Endothelial cell of hepatic sinusoid (primary cell): ENCODE measurements at regions not wholly inside any gene's neighbourhood (a gene's known extent, or its start where the extent isn't known, plus 50 kb on each side); places are given as distances from the start of the nearest gene placed in this dataset.
"Not testable (repeated sequence)": the region's sequence is repeated elsewhere in the genome, so short reads cannot be mapped to it uniquely, and the experiment has no call there.

Experiments
- in situ Hi-C: cut with HindIII; loops from 2 replicates; pipeline ENCODE4 v1.10.0; 2017; ENCODE audit warnings: low sequenced_read_pairs

DNA sequence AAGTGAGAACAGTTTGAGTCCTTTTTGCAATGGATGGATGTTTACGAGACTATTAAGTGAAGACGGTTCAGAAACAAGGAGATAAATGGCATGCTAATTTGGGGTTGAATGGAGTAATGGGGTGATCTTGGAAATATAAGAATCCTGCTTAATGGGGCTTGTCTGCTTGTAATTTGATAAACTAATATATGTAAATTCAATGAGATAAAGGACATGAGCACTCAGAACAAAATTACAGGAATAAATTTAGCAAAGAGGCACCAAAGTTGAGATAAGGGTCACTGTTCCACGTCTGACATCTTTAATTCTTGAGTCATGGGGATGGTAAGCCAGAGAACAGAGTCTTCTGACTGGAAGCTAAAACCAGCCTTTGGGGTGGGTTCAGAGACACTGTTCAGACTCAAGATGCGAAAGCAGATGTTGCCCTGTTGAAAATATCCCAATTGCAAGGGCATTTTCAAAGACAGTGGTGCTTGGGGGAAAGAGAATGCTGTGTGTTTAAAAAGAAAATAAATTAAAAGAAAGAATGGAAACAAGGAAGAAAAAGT is 67.8 kb upstream of the CHRNB4 start:
- in situ Hi-C loops = loop anchor here (5.0 kb wide), 1 partner anchor 71 kb away; no protein-coding TSS in a partner anchor

DNA sequence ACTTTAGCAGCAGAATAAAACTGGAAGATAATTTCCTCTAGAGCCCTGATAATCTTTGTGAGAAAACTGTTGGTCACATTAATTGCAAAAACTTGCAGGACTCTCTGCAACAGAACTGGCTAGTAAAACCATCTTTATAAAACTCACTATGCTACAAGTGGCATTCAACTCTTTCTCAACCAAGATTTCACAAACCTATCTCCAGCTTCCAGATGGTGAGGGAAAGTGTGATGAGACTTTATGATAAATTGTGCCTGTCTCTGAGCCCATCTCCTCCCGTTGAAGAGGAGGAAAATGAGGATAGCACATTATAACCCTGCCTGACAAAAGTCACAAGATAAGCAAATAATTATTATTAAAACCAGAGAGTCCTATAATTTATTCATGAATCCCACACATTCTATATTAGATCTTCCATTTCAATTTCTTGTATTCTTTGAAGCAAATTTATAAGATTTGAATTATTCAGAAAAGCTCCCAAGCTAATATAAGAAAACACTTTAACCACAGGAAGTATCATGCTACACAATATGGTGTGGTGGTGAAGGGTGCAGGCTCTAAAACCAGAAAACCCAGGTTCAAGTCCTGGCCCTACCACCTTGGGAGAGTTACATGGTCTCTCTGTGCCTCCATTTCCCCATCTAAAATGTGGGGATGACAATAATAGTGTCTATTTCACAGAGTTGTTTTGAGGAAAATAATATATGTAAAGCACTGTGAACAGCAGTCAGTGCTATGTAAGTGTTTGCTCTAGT is 65.6 kb upstream of the CHRNB4 start:
- in situ Hi-C loops = loop anchor here (5.0 kb wide), 1 partner anchor 69 kb away; no protein-coding TSS in a partner anchor

DNA sequence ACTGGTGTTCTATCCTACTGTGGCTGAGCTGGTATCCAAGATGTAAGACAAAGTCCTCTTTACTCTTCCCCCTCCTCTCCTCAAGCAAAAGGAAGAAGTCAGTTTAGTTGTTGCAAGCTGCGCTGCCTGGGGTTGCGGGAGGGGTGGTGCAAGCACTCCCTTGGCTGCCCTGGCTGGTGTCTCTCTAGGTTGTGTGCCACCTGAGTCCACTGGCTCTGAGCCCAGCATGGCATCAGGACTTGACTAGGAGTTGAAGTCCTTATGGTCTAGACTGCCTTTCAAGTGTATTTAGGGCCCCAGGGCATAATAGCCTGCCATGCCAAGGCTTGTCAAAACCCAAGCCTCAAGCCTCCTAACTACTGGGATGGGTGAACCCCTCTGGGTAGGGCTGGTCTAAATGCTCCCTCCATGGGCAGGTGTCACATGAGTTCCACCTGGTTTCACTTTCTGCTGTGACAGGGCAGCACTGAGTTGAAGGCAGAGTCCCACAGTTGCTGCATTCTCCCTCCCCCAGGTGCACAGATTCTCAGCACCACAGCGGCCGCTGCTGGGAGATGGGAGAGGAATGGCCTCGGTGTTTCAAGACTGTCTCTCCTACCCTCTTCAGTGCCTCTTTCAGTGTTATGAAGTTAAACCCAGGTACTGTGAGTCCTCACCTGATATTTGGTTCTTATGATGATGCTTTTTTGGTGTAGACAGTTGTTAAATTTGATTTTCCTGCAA is 62.5 kb upstream of the CHRNB4 start:
- in situ Hi-C loops = not testable (repeated sequence)

DNA sequence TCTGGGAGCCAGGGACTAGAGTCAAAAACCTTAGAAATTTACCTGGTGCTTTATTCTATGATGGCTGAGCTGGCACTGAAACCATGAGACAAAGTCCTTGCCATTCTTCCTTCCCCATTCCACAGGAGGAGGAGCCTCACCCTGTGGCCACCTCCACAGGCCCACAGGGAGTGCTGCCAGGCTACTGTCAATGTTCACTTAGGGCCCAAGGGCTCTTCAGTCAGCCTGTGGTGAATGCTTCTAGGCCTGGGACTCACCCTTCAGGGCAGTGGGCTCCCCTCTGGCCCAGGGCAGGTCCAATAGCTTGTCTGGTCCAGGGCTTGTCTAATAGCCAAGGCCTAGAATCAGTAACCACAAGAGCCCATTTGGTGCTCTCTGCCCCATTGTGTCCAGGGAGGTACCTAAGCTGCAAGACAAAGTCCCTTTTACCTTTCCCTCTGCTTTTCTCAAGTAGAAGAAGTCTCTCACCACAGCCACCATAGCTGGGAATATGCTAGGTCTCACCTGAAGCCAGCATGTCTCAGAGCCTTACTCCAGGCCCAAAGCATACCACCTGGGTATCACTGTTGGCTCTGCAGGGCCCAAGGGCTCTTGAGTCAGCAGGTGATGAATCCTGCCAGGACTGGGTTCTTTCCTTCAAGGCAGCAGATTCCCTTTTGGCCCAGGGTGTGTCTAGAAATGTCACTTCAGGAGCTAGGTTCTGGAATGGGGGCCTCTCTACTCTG is 61.8 kb upstream of the CHRNB4 start:
- in situ Hi-C loops = no loop called here

DNA sequence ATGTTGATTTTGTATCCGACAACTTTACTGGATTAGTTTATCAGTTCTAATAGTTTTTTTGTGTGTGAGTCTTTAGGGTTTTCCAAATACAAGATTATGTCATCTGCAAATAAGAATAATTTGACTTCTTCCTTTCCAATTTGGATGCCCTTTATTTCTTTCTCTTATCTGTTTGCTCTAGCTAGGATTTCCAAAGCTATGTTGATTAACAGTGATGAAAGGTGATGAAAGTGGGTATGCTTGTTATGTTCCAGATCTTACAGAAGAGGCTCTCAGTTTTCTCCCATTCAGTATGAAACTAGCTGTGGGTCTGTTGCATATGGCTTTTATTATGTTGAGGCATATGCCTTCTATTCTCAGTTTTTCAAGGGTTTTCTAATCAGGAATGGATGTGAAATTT is 56.4 kb upstream of the CHRNB4 start:
- in situ Hi-C loops = no loop called here

DNA sequence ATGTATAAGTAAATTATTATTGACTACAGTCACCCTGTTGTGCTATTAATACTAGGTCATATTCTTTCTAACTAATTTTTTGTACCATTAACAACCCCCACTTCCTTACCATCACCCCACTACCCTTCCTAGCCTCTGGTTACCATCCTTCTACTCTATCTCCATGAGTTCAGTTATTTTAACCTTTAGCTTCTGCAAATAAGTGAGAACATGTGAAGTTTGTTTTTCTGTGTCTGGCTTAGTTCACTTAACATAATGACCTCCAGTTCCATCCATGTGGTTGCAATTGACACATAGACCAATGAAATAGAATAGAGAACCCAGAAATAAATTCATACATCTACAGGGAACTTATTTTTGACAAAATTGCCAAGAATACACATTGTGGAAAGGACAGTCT is 55.4 kb upstream of the CHRNB4 start:
- in situ Hi-C loops = no loop called here

DNA sequence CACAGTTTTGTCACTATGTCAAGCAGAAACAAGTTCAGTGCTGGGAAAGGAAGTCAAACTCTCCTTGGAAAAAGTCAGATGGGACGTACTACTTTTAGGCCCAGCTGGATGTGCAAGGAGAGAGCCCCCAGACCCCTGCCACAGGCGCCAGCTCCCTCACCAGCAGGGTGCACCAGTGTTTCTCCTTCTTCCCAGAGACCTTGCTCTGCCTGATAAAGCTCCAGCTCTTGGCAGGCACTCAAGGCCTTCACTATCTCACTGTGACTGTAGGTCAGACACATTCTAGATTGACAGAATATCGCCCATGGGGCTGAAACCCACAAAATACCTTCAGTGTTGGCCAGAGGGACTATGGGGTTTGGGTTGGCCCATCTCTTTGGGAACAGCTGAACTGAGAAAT is 54.8 kb upstream of the CHRNB4 start:
- in situ Hi-C loops = no loop called here

DNA sequence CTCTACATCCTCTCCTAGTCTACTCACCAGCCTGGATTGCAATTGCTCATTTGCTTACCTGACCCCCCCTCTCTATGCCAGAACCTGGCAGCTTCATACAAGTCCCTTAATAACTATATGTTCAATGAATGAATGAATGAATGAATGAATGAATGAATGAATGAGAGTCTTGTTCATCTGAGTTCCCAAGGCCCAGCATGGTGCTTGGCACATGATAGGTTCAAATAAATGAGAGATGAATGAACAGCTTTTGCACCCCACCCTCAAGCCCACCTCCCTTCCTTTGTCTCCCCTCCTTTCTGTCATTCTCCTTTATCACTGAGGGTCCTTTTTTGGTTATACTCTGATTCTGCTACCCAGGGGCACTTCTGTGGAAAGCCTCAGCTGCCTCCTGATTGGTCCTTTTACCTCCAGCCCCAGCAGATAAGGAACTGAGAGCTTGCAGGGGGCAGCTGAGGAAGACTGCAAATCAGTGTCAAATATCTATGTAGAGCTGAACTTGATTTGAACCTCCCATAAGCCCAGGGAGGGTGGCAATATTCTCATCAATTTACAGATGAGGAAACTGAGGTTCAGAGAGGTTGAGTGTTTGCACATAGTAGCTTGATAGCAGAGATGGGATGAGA is 54.1 kb upstream of the CHRNB4 start:
- in situ Hi-C loops = no loop called here

DNA sequence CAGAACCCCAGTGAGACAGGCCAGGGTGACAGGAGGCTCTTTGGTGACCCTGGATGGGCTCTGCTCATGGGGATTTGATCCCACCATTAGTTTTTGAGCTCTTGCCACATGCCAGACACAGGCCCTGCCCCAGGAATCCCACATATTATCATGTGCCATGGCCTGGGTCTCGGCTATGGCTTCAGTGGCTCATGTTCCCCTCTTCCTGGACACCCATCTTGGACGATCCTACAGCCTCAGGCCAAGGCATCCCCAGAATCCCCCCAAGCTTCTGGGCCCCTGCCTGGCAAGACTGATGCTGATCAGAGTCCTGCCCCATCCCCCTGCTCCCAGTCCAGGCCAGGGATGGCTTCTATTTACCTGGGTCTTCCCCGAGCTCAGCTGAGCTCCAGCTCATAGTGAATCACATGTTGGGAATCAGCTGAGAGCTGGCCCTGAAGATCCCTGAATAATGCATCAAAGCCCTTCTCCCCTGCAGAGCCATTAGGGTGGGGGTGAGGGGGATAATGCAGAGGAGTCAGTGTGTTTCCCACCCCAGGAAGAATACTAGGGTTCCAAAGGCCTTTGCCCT is 50.9 kb upstream of the CHRNB4 start:
- in situ Hi-C loops = no loop called here

DNA sequence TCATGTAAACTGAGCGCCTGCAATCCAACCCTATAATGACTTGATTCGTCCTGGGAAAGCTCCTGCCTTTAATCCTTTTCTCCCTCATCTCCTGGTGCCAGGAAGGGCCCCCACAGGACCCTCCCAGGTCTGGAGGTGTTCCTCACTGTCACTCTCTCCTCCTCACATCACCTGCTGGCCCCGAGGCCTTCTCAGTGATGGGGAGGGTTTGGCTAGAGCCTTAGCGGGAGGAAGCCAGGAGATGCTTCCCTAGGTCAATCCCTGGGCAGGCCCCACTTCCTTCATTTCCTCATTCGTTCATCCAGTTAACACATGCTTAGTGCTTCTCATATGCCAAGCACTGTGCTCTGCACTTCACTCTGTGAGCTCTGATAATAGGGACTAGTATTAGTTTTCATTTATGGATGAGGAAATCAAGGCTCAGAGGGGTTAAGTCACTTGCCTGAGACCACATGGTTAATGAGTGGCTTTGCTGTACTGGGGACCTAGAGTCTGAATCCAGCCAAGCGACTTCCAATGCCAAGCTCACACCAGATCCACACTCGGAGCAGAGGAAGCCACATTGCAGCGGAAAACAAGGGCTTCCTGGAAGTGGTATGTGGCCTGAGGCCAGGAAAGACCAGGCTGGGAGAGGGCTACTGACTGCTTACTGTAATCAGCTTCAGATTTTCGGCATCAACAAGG is 50.3 kb upstream of the CHRNB4 start:
- in situ Hi-C loops = no loop called here
